PFSK-1 (cell line): ENCODE measurements at regions not wholly inside any gene's neighbourhood (a gene's known extent, or its start where the extent isn't known, plus 50 kb on each side); places are given as distances from the start of the nearest gene placed in this dataset.

Experiments
- POLR2AphosphoS5 ChIP-seq: IDR thresholded peaks from 2 replicates; pipeline ENCODE4 v1.6.1; 2012; ENCODE audit warnings: low read depth, mild to moderate bottlenecking, control low read depth, low read length, moderate library complexity
- REST ChIP-seq, 2 experiments: IDR thresholded peaks; 2 replicates each; pipeline versions ENCODE4 v1.6.1 to v1.8.0; 2011 to 2012; ENCODE audit warnings: low read depth in 2 of 2, low read length in 2 of 2, control low read depth in 1 of 2, inconsistent platforms in 1 of 2, mild to moderate bottlenecking in 1 of 2, moderate library complexity in 1 of 2; ENCODE audit not compliant: insufficient read depth in 1 of 2
- SIN3A ChIP-seq: IDR thresholded peaks from 2 replicates; pipeline ENCODE4 v1.6.1; 2012; ENCODE audit warnings: mild to moderate bottlenecking, low read length, moderate library complexity, borderline replicate concordance; ENCODE audit not compliant: insufficient read depth
- TAF1 ChIP-seq: IDR thresholded peaks from 2 replicates; pipeline ENCODE4 v1.6.1; 2012; ENCODE audit warnings: low read length, control low read depth, borderline replicate concordance; ENCODE audit not compliant: insufficient read depth

- no peak for TF ChIP-seq POLR2AphosphoS5
- no peak for TF ChIP-seq TAF1
- no peak for TF ChIP-seq REST (IDR thresholded peaks at IDR 0.05; ENCODE audit: insufficient read depth in 1 of 2, low read depth in 2 of 2, low read length in 2 of 2)
- TF ChIP-seq SIN3A: no peak
These were observed 581.4 kb upstream of the PTGER4 start for GRCh38 chr5:40098313-40098712.
